GM12864 (cell line): ENCODE measurements at regions not wholly inside any gene's neighbourhood (a gene's known extent, or its start where the extent isn't known, plus 50 kb on each side); places are given as distances from the start of the nearest gene placed in this dataset.
"Not testable (repeated sequence)": the region's sequence is repeated elsewhere in the genome, so short reads cannot be mapped to it uniquely, and the experiment has no call there.

Experiments
- DNase-seq: peaks from one replicate; pipeline ENCODE4 v3.0.0-alpha.2; 2011; ENCODE audit warnings: low read depth
- H3K4me3 ChIP-seq: 2 replicates; pipeline ENCODE4 v1.5.1; 2011; ENCODE audit warnings: mild to moderate bottlenecking, low read depth, low read length, control low read depth
- TF ChIP-seq, protein P1 (sequence below): IDR thresholded peaks from 2 replicates; pipeline ENCODE4 v1.5.1; 2011; ENCODE audit warnings: low read depth, mild to moderate bottlenecking, moderate library complexity, low read length, control low read depth, inconsistent platforms; ENCODE audit errors: missing control alignments

GRCh38 chr4:147110473-147111367, 165.1 kb upstream of the TTC29 start:
- no peak for DNase-seq
- H3K4me3 ChIP-seq = no peak overlapping the region
- TF ChIP-seq, protein P1, sequence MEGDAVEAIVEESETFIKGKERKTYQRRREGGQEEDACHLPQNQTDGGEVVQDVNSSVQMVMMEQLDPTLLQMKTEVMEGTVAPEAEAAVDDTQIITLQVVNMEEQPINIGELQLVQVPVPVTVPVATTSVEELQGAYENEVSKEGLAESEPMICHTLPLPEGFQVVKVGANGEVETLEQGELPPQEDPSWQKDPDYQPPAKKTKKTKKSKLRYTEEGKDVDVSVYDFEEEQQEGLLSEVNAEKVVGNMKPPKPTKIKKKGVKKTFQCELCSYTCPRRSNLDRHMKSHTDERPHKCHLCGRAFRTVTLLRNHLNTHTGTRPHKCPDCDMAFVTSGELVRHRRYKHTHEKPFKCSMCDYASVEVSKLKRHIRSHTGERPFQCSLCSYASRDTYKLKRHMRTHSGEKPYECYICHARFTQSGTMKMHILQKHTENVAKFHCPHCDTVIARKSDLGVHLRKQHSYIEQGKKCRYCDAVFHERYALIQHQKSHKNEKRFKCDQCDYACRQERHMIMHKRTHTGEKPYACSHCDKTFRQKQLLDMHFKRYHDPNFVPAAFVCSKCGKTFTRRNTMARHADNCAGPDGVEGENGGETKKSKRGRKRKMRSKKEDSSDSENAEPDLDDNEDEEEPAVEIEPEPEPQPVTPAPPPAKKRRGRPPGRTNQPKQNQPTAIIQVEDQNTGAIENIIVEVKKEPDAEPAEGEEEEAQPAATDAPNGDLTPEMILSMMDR = no peak

GRCh38 chr4:147112196-147112595, 166.5 kb upstream of the TTC29 start:
- DNase-seq, H3K4me3 ChIP-seq: not testable (repeated sequence)

GRCh38 chr4:147117431-147117830, 171.8 kb upstream of the TTC29 start:
- DNase-seq = no peak
- no peak overlapping the region for H3K4me3 ChIP-seq
- TF ChIP-seq, protein P1 = no peak

DNA sequence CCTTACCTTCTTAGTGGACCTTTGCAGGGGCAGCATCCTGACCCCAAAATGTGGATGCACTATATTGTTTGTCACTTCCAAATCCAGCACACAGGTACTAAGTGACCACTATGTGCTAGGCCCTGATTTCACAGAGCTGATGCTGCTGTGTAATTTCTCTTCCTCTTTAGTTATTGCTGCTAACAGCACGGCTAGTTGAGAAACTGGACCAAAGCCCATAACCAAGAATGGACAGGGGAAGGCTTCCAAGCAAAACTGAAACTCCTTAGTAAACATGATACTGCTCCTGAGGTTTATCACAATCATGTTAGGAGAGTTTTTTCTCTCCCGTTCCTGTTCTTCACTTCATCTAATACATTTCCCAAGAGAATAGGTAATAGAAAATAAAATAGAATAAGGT, 172.9 kb upstream of the TTC29 start:
- DNase-seq = no peak
- TF ChIP-seq, protein P1 = no peak
- no peak overlapping the region for H3K4me3 ChIP-seq

DNA sequence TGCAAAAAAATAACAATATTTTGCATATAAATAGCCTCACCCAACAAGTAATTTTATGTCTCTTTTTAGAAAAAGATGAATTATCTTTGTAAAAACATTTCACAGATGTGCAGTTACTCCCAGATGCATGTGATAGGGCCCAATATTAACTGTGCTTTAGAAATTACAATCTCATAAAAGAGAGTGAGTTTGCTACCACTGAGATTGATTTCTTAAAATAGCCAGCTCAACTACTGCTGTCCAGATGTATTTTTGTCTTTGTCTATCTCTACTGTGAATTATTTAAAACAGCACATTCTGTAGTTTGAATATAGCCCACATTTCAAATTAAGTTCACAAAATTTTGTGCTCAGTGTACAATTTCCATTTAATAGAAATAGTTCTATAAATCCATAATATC, 177.0 kb upstream of the TTC29 start:
- TF ChIP-seq, protein P1 = no peak
- no peak for DNase-seq
- H3K4me3 ChIP-seq = no peak overlapping the region

DNA sequence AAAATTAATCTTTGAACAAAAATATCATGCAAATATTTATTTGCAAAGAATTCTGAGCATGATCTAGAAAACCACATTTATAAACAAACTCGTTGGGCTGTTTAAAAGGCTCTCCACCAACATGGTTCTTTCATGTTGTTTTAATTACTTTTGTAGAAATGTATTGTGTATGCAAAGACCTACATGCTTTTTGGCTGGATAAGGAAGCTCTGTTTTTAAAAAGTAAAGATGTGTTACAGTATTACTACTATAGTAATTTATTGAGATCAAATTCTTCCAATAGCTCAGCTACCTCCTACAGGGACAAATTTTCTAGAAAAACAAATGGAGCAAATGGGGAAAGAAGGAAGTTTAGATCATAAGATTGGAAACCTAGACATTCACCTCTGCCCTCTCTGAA, 177.5 kb upstream of the TTC29 start:
- no peak overlapping the region for H3K4me3 ChIP-seq
- DNase-seq = no peak
- TF ChIP-seq, protein P1 = no peak

- H3K4me3 ChIP-seq = no peak overlapping the region
- DNase-seq = no peak
- TF ChIP-seq, protein P1 = no peak
Measured at GRCh38 chr4:147128787-147129186, 183.1 kb upstream of the TTC29 start.
